MM.1S (cell line): ENCODE measurements at regions not wholly inside any gene's neighbourhood (a gene's known extent, or its start where the extent isn't known, plus 50 kb on each side); places are given as distances from the start of the nearest gene placed in this dataset.

ENCODE experiments used
- DNase-seq: peaks from one replicate; pipeline ENCODE4 v3.0.0-alpha.2; 2015
- H2AFZ ChIP-seq: fragments of 300-600 bp; sonication (generic); 2 replicates; pipeline ENCODE4 v1.6.0; 2016; ENCODE audit warnings: antibody characterized with exemption, low read length
- H3F3A ChIP-seq: fragments of 300-600 bp; sonication (generic); 2 replicates; pipeline ENCODE4 v1.6.1; 2016; ENCODE audit warnings: mild to moderate bottlenecking, antibody characterized with exemption, low read length, moderate library complexity, mixed read lengths; ENCODE audit not compliant: insufficient read depth
- H3K27ac ChIP-seq: fragments of 300-600 bp; sonication (generic); 2 replicates; pipeline ENCODE4 v1.5.1; 2016; ENCODE audit warnings: mild to moderate bottlenecking, low read length
- H3K27me3 ChIP-seq: fragments of 300-600 bp; sonication (generic); replicated peaks from 2 replicates; pipeline ENCODE4 v1.6.0; 2016; ENCODE audit warnings: low read length; ENCODE audit not compliant: insufficient read depth
- H3K36me3 ChIP-seq: fragments of 300-600 bp; sonication (generic); replicated peaks from 2 replicates; pipeline ENCODE4 v1.6.1; 2016; ENCODE audit warnings: mild to moderate bottlenecking, low read length, mixed read lengths; ENCODE audit not compliant: insufficient read depth
- H3K4me1 ChIP-seq: fragments of 300-600 bp; sonication (generic); 2 replicates; pipeline ENCODE4 v1.6.1; 2016; ENCODE audit warnings: low read length, mixed read lengths
- H3K4me2 ChIP-seq: fragments of 300-600 bp; sonication (generic); 2 replicates; pipeline ENCODE4 v1.6.0; 2016; ENCODE audit warnings: low read depth, low read length
- H3K4me3 ChIP-seq: fragments of 300-600 bp; sonication (generic); 2 replicates; pipeline ENCODE4 v1.5.1; 2016; ENCODE audit warnings: low read length, mixed read lengths
- H3K79me2 ChIP-seq: fragments of 300-600 bp; sonication (generic); 2 replicates; pipeline ENCODE4 v1.6.1; 2016; ENCODE audit warnings: mixed run types, low read length, mixed read lengths
- H3K9ac ChIP-seq: fragments of 300-600 bp; sonication (generic); 2 replicates; pipeline ENCODE4 v1.6.1; 2016; ENCODE audit warnings: low read length, mixed read lengths
- H3K9me2 ChIP-seq: fragments of 300-600 bp; sonication (generic); replicated peaks from 2 replicates; pipeline ENCODE4 v1.6.1; 2016; ENCODE audit warnings: mild to moderate bottlenecking, low read length, mixed read lengths; ENCODE audit not compliant: insufficient read depth
- H3K9me3 ChIP-seq: fragments of 300-600 bp; sonication (generic); replicated peaks from 2 replicates; pipeline ENCODE4 v1.6.1; 2016; ENCODE audit warnings: mild to moderate bottlenecking, low read length, mixed read lengths; ENCODE audit not compliant: insufficient read depth
- H4K20me1 ChIP-seq: fragments of 300-600 bp; sonication (generic); 2 replicates; pipeline ENCODE4 v1.6.1; 2016; ENCODE audit warnings: mild to moderate bottlenecking, low read length, moderate library complexity, mixed read lengths; ENCODE audit not compliant: insufficient read depth
- EZH2 ChIP-seq: fragments of 300-600 bp; sonication (generic); optimal IDR thresholded peaks from 2 replicates; pipeline ENCODE3; 2017; ENCODE audit warnings: low read depth, mild to moderate bottlenecking, antibody characterized with exemption, low read length, mixed read lengths
- EZH2phosphoT487 ChIP-seq: fragments of 300-600 bp; sonication (generic); IDR thresholded peaks from 2 replicates; pipeline ENCODE4 v1.6.1; 2018; ENCODE audit warnings: antibody characterized with exemption, low read length
- TF ChIP-seq, protein P1 (sequence below): fragments of 300-600 bp; sonication (generic); IDR thresholded peaks from 2 replicates; pipeline ENCODE4 v1.5.1; 2016; ENCODE audit warnings: antibody characterized with exemption, low read length, mixed read lengths

DNA sequence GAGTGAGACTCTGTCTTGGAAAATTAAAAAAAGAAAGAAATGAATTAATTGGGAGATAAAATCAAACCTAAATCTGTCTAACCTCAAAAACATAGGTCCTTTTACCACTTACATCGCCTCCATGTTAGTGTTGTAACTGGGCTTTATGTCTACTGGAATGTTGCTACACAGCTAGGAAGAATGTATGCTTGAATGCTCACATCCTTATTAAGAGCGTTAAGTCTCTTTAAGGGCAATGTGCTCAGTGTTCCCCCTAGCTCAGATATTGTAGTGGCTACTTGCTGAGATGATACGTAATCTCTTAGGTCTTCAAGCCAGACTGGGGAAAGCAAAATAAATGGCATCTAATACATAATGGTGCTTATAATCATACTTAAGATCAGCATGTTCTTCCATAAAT lies 1072.8 kb downstream of the PDHA2 start:
- Histone ChIP-seq H3K4me2 (no peak overlapping the region), H3K36me3 (no peaks in the 10 kb centered on the region), H3K9me3 (no peaks in the 10 kb centered on the region), H4K20me1 (no peaks in the 10 kb centered on the region), H3K27ac (no peak overlapping the region), H3K4me3 (no peak overlapping the region), H3K27me3 (no peaks in the 10 kb centered on the region), H3F3A (no peaks in the 10 kb centered on the region), H3K79me2 (no peaks in the 10 kb centered on the region), H3K9ac (no peak overlapping the region), H3K4me1 (no peaks in the 10 kb centered on the region), H2AFZ (no peak overlapping the region), H3K9me2 (no peaks in the 10 kb centered on the region)
- DNase-seq, result no peak
- no peak for TF ChIP-seq EZH2
- no peak for TF ChIP-seq EZH2phosphoT487
- TF ChIP-seq, protein P1, sequence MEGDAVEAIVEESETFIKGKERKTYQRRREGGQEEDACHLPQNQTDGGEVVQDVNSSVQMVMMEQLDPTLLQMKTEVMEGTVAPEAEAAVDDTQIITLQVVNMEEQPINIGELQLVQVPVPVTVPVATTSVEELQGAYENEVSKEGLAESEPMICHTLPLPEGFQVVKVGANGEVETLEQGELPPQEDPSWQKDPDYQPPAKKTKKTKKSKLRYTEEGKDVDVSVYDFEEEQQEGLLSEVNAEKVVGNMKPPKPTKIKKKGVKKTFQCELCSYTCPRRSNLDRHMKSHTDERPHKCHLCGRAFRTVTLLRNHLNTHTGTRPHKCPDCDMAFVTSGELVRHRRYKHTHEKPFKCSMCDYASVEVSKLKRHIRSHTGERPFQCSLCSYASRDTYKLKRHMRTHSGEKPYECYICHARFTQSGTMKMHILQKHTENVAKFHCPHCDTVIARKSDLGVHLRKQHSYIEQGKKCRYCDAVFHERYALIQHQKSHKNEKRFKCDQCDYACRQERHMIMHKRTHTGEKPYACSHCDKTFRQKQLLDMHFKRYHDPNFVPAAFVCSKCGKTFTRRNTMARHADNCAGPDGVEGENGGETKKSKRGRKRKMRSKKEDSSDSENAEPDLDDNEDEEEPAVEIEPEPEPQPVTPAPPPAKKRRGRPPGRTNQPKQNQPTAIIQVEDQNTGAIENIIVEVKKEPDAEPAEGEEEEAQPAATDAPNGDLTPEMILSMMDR, result no peak

DNA sequence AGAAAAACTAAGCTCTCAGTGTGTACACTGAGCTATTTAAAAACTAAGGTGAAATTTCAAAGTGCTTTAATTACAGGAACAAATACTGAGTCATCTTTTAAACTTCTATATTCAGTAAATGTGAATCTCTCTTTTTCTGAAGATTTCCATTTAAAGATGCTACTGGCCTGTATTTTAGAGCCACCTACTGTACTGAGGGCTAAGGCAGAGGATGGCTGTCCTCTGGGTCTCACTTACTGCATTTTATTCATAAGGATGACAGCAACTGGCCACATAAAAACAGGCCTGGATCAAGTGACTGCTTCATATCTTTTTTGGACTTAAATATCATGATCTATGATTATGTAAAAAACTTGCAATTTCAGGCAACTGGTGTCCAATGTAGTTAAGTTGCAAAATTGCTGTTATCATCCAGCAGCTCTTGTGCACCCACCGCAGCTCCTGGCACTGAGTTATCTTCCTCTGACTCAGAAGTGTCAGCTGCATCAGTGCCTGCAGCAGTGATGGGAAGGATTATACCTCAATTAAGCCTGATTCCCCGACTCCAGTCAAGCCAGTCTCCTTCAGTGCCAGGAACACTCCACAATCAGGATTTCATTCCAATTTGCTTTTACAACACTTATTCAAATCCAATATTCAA lies 1073.7 kb downstream of the PDHA2 start:
- H3F3A ChIP-seq, result no peaks in the 10 kb centered on the region
- H3K27ac ChIP-seq, result no peak overlapping the region
- no peak overlapping the region for H3K4me2 ChIP-seq
- no peak overlapping the region for H3K9ac ChIP-seq
- no peak for DNase-seq
- no peak overlapping the region for H3K4me3 ChIP-seq
- no peaks in the 10 kb centered on the region for H3K9me2 ChIP-seq
- TF ChIP-seq EZH2phosphoT487 (no peak), EZH2 (no peak)
- TF ChIP-seq, protein P1, result no peak
- H3K27me3 ChIP-seq, result no peaks in the 10 kb centered on the region
- no peaks in the 10 kb centered on the region for H3K79me2 ChIP-seq
- H2AFZ ChIP-seq, result no peak overlapping the region
- no peaks in the 10 kb centered on the region for H3K9me3 ChIP-seq
- no peaks in the 10 kb centered on the region for H4K20me1 ChIP-seq
- H3K36me3 ChIP-seq, result no peaks in the 10 kb centered on the region
- H3K4me1 ChIP-seq, result no peaks in the 10 kb centered on the region

DNA sequence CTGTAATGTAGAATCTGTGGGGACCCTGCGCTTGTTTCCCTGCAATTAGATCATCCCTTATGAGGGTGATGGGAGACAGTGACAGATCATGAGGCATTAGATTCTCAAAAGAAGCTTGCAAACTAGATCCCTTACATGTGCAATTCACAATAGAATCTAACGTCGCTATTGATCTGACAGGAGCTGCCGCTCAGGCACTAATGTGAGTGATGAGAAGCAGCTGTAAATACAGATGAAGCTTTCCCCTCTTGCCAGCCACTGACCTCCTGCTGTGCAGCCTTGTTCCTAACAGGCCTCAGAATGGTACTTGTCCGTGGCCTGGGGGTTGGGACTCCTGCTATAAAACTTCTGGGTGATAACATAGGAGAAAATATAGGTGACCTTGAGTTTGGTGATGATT lies 1076.8 kb downstream of the PDHA2 start:
- H4K20me1 ChIP-seq, result no peaks in the 10 kb centered on the region
- no peaks in the 10 kb centered on the region for H3K36me3 ChIP-seq
- DNase-seq, result no peak
- no peak overlapping the region for H3K4me3 ChIP-seq
- no peak overlapping the region for H3K4me2 ChIP-seq
- H3K79me2 ChIP-seq, result no peaks in the 10 kb centered on the region
- no peaks in the 10 kb centered on the region for H3K27me3 ChIP-seq
- no peak overlapping the region for H2AFZ ChIP-seq
- H3K4me1 ChIP-seq, result no peaks in the 10 kb centered on the region
- no peak overlapping the region for H3K27ac ChIP-seq
- TF ChIP-seq EZH2phosphoT487, result no peak
- TF ChIP-seq, protein P1, result no peak
- H3K9me2 ChIP-seq, result no peaks in the 10 kb centered on the region
- no peaks in the 10 kb centered on the region for H3F3A ChIP-seq
- no peak overlapping the region for H3K9ac ChIP-seq
- no peaks in the 10 kb centered on the region for H3K9me3 ChIP-seq
